SK-N-SH treated with all-trans-retinoic acid at 6 μM for 48 hours (cell line): ENCODE measurements at regions not wholly inside any gene's neighbourhood (a gene's known extent, or its start where the extent isn't known, plus 50 kb on each side); places are given as distances from the start of the nearest gene placed in this dataset.

ENCODE experiments used
- ATAC-seq: fragments of 200-7000 bp; cut with Tn5 transposase; 3 replicates; pipeline ENCODE4 v1.9.1; 2020; ENCODE audit warnings: mild to moderate bottlenecking, moderate library complexity
- ARNTL ChIP-seq: fragments of 450-650 bp; formaldehyde crosslinking; IDR thresholded peaks from 2 replicates; pipeline ENCODE4 v1.5.0; 2020; ENCODE audit warnings: low read depth, mild to moderate bottlenecking, moderate library complexity, borderline replicate concordance
- BACH2 ChIP-seq: fragments of 250-450 bp; sonication (Bioruptor Pico); IDR thresholded peaks from 2 replicates; pipeline ENCODE4 v1.9.0; 2021; ENCODE audit warnings: mild to moderate bottlenecking, borderline replicate concordance
- CREB5 ChIP-seq: fragments of 250-450 bp; sonication (Bioruptor Pico); IDR thresholded peaks from 2 replicates; pipeline ENCODE4 v1.5.1; 2020; ENCODE audit warnings: low read depth, mild to moderate bottlenecking, moderate library complexity
- CSDC2 ChIP-seq: fragments of 250-450 bp; sonication (Bioruptor Pico); IDR thresholded peaks from 2 replicates; pipeline ENCODE4 v1.5.0; 2020; ENCODE audit warnings: mild to moderate bottlenecking, moderate library complexity
- CSRNP3 ChIP-seq: fragments of 250-450 bp; sonication (Bioruptor Pico); IDR thresholded peaks from 2 replicates; pipeline ENCODE4 v1.5.1; 2021; ENCODE audit warnings: mild to moderate bottlenecking, moderate library complexity
- ESRRG ChIP-seq: fragments of 250-450 bp; sonication (Bioruptor Pico); IDR thresholded peaks from 2 replicates; pipeline ENCODE4 v1.6.1; 2021; ENCODE audit warnings: mild to moderate bottlenecking
- GLIS3 ChIP-seq: fragments of 250-450 bp; sonication (Bioruptor Pico); IDR thresholded peaks from 2 replicates; pipeline ENCODE4 v1.5.0; 2020; ENCODE audit warnings: mild to moderate bottlenecking, moderate library complexity
- ISL1 ChIP-seq: fragments of 250-450 bp; sonication (Bioruptor Pico); IDR thresholded peaks from 2 replicates; pipeline ENCODE4 v2.1.2; 2022; ENCODE audit warnings: mild to moderate bottlenecking, moderate library complexity
- OSR1 ChIP-seq: fragments of 250-450 bp; sonication (Bioruptor Pico); IDR thresholded peaks from 2 replicates; pipeline ENCODE4 v1.8.0; 2022; ENCODE audit warnings: moderate library complexity, mild to moderate bottlenecking, inconsistent platforms
- PATZ1 ChIP-seq: fragments of 250-450 bp; sonication (Bioruptor Pico); IDR thresholded peaks from 2 replicates; pipeline ENCODE4 v1.8.0; 2020; ENCODE audit warnings: mild to moderate bottlenecking, moderate library complexity, borderline replicate concordance
- POU6F1 ChIP-seq: fragments of 250-450 bp; sonication (Bioruptor Pico); IDR thresholded peaks from 2 replicates; pipeline ENCODE4 v1.8.0; 2021; ENCODE audit warnings: low read depth, mild to moderate bottlenecking, moderate library complexity, borderline replicate concordance
- PPARA ChIP-seq: fragments of 250-450 bp; sonication (Bioruptor Pico); IDR thresholded peaks from 2 replicates; pipeline ENCODE4 v1.5.0; 2020; ENCODE audit warnings: mild to moderate bottlenecking, borderline replicate concordance
- RARB ChIP-seq: fragments of 250-450 bp; sonication (Bioruptor Pico); IDR thresholded peaks from 2 replicates; pipeline ENCODE4 v1.8.0; 2021; ENCODE audit warnings: mild to moderate bottlenecking, moderate library complexity
- TCF4 ChIP-seq: fragments of 250-450 bp; sonication (Bioruptor Pico); IDR thresholded peaks from 2 replicates; pipeline ENCODE4 v1.8.0; 2021; ENCODE audit warnings: mild to moderate bottlenecking, moderate library complexity, borderline replicate concordance
- TOX ChIP-seq: fragments of 250-450 bp; sonication (Bioruptor Pico); IDR thresholded peaks from 2 replicates; pipeline ENCODE4 v1.8.0; 2021; ENCODE audit warnings: mild to moderate bottlenecking, moderate library complexity, borderline replicate concordance
- TSHZ2 ChIP-seq: fragments of 250-450 bp; sonication (Bioruptor Pico); IDR thresholded peaks from 2 replicates; pipeline ENCODE4 v1.5.0; 2020; ENCODE audit warnings: mild to moderate bottlenecking, moderate library complexity
- ZC3H10 ChIP-seq: fragments of 250-450 bp; sonication (Bioruptor Pico); IDR thresholded peaks from 2 replicates; pipeline ENCODE4 v1.5.1; 2021; ENCODE audit warnings: mild to moderate bottlenecking, moderate library complexity
- ZFP3 ChIP-seq: fragments of 250-450 bp; sonication (Bioruptor Pico); IDR thresholded peaks from 2 replicates; pipeline ENCODE4 v1.5.0; 2020; ENCODE audit warnings: mild to moderate bottlenecking, moderate library complexity
- ZFP30 ChIP-seq: fragments of 450-650 bp; formaldehyde crosslinking; IDR thresholded peaks from 2 replicates; pipeline ENCODE4 v1.5.0; 2022; ENCODE audit warnings: mild to moderate bottlenecking, moderate library complexity
- ZNF70 ChIP-seq: fragments of 450-650 bp; formaldehyde crosslinking; IDR thresholded peaks from 2 replicates; pipeline ENCODE4 v1.5.0; 2020; ENCODE audit warnings: mild to moderate bottlenecking, moderate library complexity
- ZNF8 ChIP-seq: fragments of 450-650 bp; formaldehyde crosslinking; IDR thresholded peaks from 2 replicates; pipeline ENCODE4 v1.5.0; 2020; ENCODE audit warnings: mild to moderate bottlenecking, moderate library complexity

- TF ChIP-seq TSHZ2 = no peak
- TF ChIP-seq POU6F1 (CRISPR knock-in tag) = no peak
- no peak for TF ChIP-seq CSRNP3
- no peak for TF ChIP-seq ZNF70
- TF ChIP-seq CSDC2 (CRISPR knock-in tag) = no peak
- TF ChIP-seq, all 23 proteins: peak for 0
- ATAC-seq = no peak
Observed at GRCh38 chr18:38010037-38010436, 444.4 kb upstream of the CELF4 start.

- no peak for ATAC-seq
- TF ChIP-seq GLIS3 (no peak), PPARA (CRISPR knock-in tag) (no peak), ZC3H10 (CRISPR knock-in tag) (no peak), ARNTL (no peak), OSR1 (no peak), PATZ1 (no peak), ZFP3 (CRISPR knock-in tag) (no peak), CSRNP3 (no peak), ZFP30 (no peak), ESRRG (no peak), BACH2 (no peak), CSDC2 (CRISPR knock-in tag) (no peak), TCF4 (CRISPR knock-in tag) (no peak), POU6F1 (CRISPR knock-in tag) (no peak), CREB5 (CRISPR knock-in tag) (no peak), TOX (no peak), ISL1 (CRISPR knock-in tag) (no peak), ZNF8 (CRISPR knock-in tag) (no peak), RARB (CRISPR knock-in tag) (no peak), ZNF70 (no peak)
- TF ChIP-seq, all 23 proteins: peak for 0
Observed at GRCh38 chr18:38009320-38009719, 443.7 kb upstream of the CELF4 start.
